ENCODE measurements at regions not wholly inside any gene's neighbourhood (a gene's known extent, or its start where the extent isn't known, plus 50 kb on each side); places are given as distances from the start of the nearest gene placed in this dataset.
A peak's percentile ranks its signal among the peaks of the same experiment; 100 is the strongest.

GRCh38 chr14:85978582-85979250 lies 448.8 kb downstream of the FLRT2 start:
- DNase-seq (ENCODE audit: low spot score) = no peak

- DNase-seq (ENCODE audit: low spot score) = no peak
These were observed 444.7 kb downstream of the FLRT2 start for GRCh38 chr14:85974602-85975001.

GRCh38 chr14:85963486-85963885 lies 433.5 kb downstream of the FLRT2 start:
- DNase-seq (ENCODE audit: low spot score) = no peak

- no peak for DNase-seq (ENCODE audit: low spot score)
These were observed 430.8 kb downstream of the FLRT2 start for GRCh38 chr14:85960756-85961155.

- DNase-seq (ENCODE audit: low spot score) = no peak
These were observed 429.1 kb downstream of the FLRT2 start for GRCh38 chr14:85959063-85959462.

- no peak for DNase-seq (ENCODE audit: low spot score)
These were observed 428.1 kb downstream of the FLRT2 start for GRCh38 chr14:85958069-85958468.

- DNase-seq (ENCODE audit: low spot score) = no peak
These were observed 423.3 kb downstream of the FLRT2 start for GRCh38 chr14:85953265-85953664.

GRCh38 chr14:85948153-85948552 lies 418.2 kb downstream of the FLRT2 start:
- no peak for DNase-seq (ENCODE audit: low spot score)

GRCh38 chr14:85947461-85948139 lies 417.7 kb downstream of the FLRT2 start:
- no peak for DNase-seq (ENCODE audit: low spot score)

- no peak for DNase-seq (ENCODE audit: low spot score)
These were observed 413.2 kb downstream of the FLRT2 start for GRCh38 chr14:85943192-85943591.

GRCh38 chr14:85934886-85935254 lies 404.9 kb downstream of the FLRT2 start:
- no peak for DNase-seq (ENCODE audit: low spot score)

GRCh38 chr14:85934123-85934885 lies 404.4 kb downstream of the FLRT2 start:
- DNase-seq (ENCODE audit: low spot score) = peak; percentile 72

- no peak for DNase-seq (ENCODE audit: low spot score)
These were observed 391.3 kb downstream of the FLRT2 start for GRCh38 chr14:85921241-85921640.

GRCh38 chr14:85917716-85918115 lies 387.8 kb downstream of the FLRT2 start:
- no peak for DNase-seq (ENCODE audit: low spot score)

- no peak for DNase-seq (ENCODE audit: low spot score)
These were observed 385.8 kb downstream of the FLRT2 start for GRCh38 chr14:85915711-85916110.

GRCh38 chr14:85912141-85912540 lies 382.2 kb downstream of the FLRT2 start:
- DNase-seq (ENCODE audit: low spot score) = no peak

- DNase-seq (ENCODE audit: low spot score) = no peak
These were observed 381.1 kb downstream of the FLRT2 start for GRCh38 chr14:85911044-85911443.

- no peak for DNase-seq (ENCODE audit: low spot score)
These were observed 379.6 kb downstream of the FLRT2 start for GRCh38 chr14:85909581-85909980.

- DNase-seq (ENCODE audit: low spot score) = no peak
These were observed 377.6 kb downstream of the FLRT2 start for GRCh38 chr14:85907536-85907935.

- no peak for DNase-seq (ENCODE audit: low spot score)
These were observed 367.9 kb downstream of the FLRT2 start for GRCh38 chr14:85897808-85898207.

GRCh38 chr14:85895603-85896002 lies 365.7 kb downstream of the FLRT2 start:
- no peak for DNase-seq (ENCODE audit: low spot score)

- no peak for DNase-seq (ENCODE audit: low spot score)
These were observed 362.3 kb downstream of the FLRT2 start for GRCh38 chr14:85892251-85892650.

GRCh38 chr14:85883966-85884365 lies 354.0 kb downstream of the FLRT2 start:
- no peak for DNase-seq (ENCODE audit: low spot score)
